Keratinocyte (primary cell): ENCODE measurements at regions not wholly inside any gene's neighbourhood (a gene's known extent, or its start where the extent isn't known, plus 50 kb on each side); places are given as distances from the start of the nearest gene placed in this dataset.

Experiments used
- DNase-seq: peaks from one replicate; pipeline ENCODE4 v3.0.0-alpha.2; 2011; ENCODE audit warnings: low read depth, missing footprints, low spot score
- FAIRE-seq: peaks from 2 replicates; lab custom pipeline; 2011; peaks lifted over from hg19 to GRCh38; lab: Jason Lieb, UNC
- H2AFZ ChIP-seq: 2 replicates; pipeline ENCODE4 v1.6.0; 2012; ENCODE audit warnings: low read length, control low read depth, inconsistent platforms; ENCODE audit not compliant: control insufficient read depth
- H3K27ac ChIP-seq: 2 replicates; pipeline ENCODE4 v1.5.1; 2011; ENCODE audit warnings: low read length; ENCODE audit not compliant: control insufficient read depth, insufficient read depth
- H3K27me3 ChIP-seq: 3 replicates; pipeline ENCODE4 v1.6.0; 2011; ENCODE audit warnings: low read length; ENCODE audit not compliant: control insufficient read depth, insufficient read depth; ENCODE audit errors: extremely low read depth
- H3K36me3 ChIP-seq, 2 experiments: 2 replicates in 1 of 2; 3 replicates in 1 of 2; pipeline ENCODE4 v1.5.1; 2011; ENCODE audit warnings: low read length in 2 of 2, mild to moderate bottlenecking in 1 of 2; ENCODE audit not compliant: control insufficient read depth in 2 of 2, insufficient read depth in 2 of 2; ENCODE audit errors: extremely low read depth in 1 of 2
- H3K4me1 ChIP-seq: 3 replicates; pipeline ENCODE4 v1.5.1; 2011; ENCODE audit warnings: low read length; ENCODE audit not compliant: control insufficient read depth, insufficient read depth; ENCODE audit errors: extremely low read depth
- H3K4me2 ChIP-seq: 3 replicates; pipeline ENCODE4 v1.6.0; 2011; ENCODE audit warnings: low read depth, low read length; ENCODE audit not compliant: control insufficient read depth, insufficient read depth; ENCODE audit errors: extremely low read depth
- H3K4me3 ChIP-seq, 3 experiments: fragments of 200-600 bp in 1 of 3; sonication (generic) in 1 of 3; 2 replicates in 2 of 3; 3 replicates in 1 of 3; pipeline ENCODE4 v1.5.1; 2011 to 2016; ENCODE audit warnings: low read length in 3 of 3, mild to moderate bottlenecking in 3 of 3, control low read depth in 2 of 3, inconsistent platforms in 1 of 3, low read depth in 1 of 3, mixed read lengths in 1 of 3, mixed run types in 1 of 3, moderate library complexity in 1 of 3; ENCODE audit not compliant: control insufficient read depth in 2 of 3, insufficient read depth in 2 of 3; ENCODE audit errors: extremely low read depth in 1 of 3
- H3K79me2 ChIP-seq: 2 replicates; pipeline ENCODE4 v1.6.0; 2012; ENCODE audit warnings: low read length; ENCODE audit not compliant: control insufficient read depth, insufficient read depth
- H3K9ac ChIP-seq: 3 replicates; pipeline ENCODE4 v1.6.0; 2011; ENCODE audit warnings: low read length; ENCODE audit not compliant: control insufficient read depth, insufficient read depth; ENCODE audit errors: extremely low read depth
- H3K9me1 ChIP-seq: 3 replicates; pipeline ENCODE4 v1.6.0; 2011; ENCODE audit warnings: low read length; ENCODE audit not compliant: control insufficient read depth, insufficient read depth; ENCODE audit errors: extremely low read depth
- H3K9me3 ChIP-seq: 2 replicates; pipeline ENCODE4 v1.5.1; 2012; ENCODE audit warnings: low read depth, low read length; ENCODE audit not compliant: control insufficient read depth
- H4K20me1 ChIP-seq: 3 replicates; pipeline ENCODE4 v1.6.0; 2011; ENCODE audit warnings: low read length; ENCODE audit not compliant: control insufficient read depth, insufficient read depth; ENCODE audit errors: extremely low read depth
- EZH2 ChIP-seq: IDR thresholded peaks from one replicate; pipeline ENCODE4 v1.6.1; 2012; ENCODE audit warnings: inconsistent platforms, mild to moderate bottlenecking, low read length, moderate library complexity
- dilution Hi-C: fragments of 300-500 bp; cut with MboI; formaldehyde crosslinking; loops from one replicate; pipeline ENCODE4 v1.7.0; 2020; ENCODE audit warnings: low sequenced_read_pairs; ENCODE audit not compliant: extremely low pct_ligation_motif_present
- TF ChIP-seq, protein P1 (sequence below), 3 experiments: IDR thresholded peaks in 1 of 3; conservative IDR thresholded peaks in 1 of 3; optimal IDR thresholded peaks in 1 of 3; 2 replicates in 2 of 3; 3 replicates in 1 of 3; pipeline versions ENCODE3 to v1.5.1; 2011; ENCODE audit warnings: low read length in 3 of 3, mild to moderate bottlenecking in 3 of 3, moderate library complexity in 2 of 3, control low read depth in 1 of 3, inconsistent platforms in 1 of 3; ENCODE audit not compliant: insufficient read depth in 2 of 3; ENCODE audit errors: extremely low read depth in 1 of 3

DNA sequence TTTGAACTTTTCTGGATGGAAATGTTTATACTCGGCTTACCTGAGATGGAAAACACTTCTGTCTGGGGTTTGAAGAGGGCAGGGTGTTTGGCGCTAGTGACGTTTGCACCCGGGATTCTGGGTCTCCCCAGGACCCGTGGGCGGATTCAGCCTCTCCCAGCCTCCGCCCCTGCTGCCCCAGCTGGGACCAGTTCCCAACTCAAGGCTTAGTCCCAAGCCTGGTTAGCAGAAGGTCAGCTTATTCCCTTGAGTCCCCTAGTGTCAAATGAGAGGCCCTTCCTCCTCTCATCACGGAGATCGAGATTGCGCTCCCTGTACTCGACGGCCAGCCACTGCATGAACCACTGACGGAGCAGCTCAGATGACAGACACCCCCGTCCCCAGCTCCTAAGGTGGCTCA is 123.2 kb downstream of the RTP5 start:
- TF ChIP-seq EZH2, result no peak
- TF ChIP-seq, protein P1, sequence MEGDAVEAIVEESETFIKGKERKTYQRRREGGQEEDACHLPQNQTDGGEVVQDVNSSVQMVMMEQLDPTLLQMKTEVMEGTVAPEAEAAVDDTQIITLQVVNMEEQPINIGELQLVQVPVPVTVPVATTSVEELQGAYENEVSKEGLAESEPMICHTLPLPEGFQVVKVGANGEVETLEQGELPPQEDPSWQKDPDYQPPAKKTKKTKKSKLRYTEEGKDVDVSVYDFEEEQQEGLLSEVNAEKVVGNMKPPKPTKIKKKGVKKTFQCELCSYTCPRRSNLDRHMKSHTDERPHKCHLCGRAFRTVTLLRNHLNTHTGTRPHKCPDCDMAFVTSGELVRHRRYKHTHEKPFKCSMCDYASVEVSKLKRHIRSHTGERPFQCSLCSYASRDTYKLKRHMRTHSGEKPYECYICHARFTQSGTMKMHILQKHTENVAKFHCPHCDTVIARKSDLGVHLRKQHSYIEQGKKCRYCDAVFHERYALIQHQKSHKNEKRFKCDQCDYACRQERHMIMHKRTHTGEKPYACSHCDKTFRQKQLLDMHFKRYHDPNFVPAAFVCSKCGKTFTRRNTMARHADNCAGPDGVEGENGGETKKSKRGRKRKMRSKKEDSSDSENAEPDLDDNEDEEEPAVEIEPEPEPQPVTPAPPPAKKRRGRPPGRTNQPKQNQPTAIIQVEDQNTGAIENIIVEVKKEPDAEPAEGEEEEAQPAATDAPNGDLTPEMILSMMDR (optimal IDR thresholded peaks at IDR 0.05 in 1 of 3, IDR thresholded peaks at IDR 0.05 in 1 of 3, conservative IDR thresholded peaks at IDR 0.05 in 1 of 3; ENCODE audit: extremely low read depth in 1 of 3, insufficient read depth in 2 of 3, low read length in 3 of 3), result no peak
- no peaks in the 10 kb centered on the region for H3K36me3 ChIP-seq
- H3K4me1 ChIP-seq, result no peaks in the 10 kb centered on the region
- dilution Hi-C loops, result no loop called here
- H3K9me1 ChIP-seq, result no peaks in the 10 kb centered on the region
- DNase-seq (no peak), FAIRE-seq (no peak)
- no peak overlapping the region for H3K4me2 ChIP-seq
- no peaks in the 10 kb centered on the region for H3K79me2 ChIP-seq
- H3K9ac ChIP-seq, result no peak overlapping the region
- H2AFZ ChIP-seq, result no peak overlapping the region
- no peak overlapping the region for H3K27ac ChIP-seq
- no peaks in the 10 kb centered on the region for H4K20me1 ChIP-seq
- H3K27me3 ChIP-seq, result no peaks in the 10 kb centered on the region
- peaks cover 9% of the 10 kb centered on the region for H3K9me3 ChIP-seq
- no peak overlapping the region for H3K4me3 ChIP-seq

DNA sequence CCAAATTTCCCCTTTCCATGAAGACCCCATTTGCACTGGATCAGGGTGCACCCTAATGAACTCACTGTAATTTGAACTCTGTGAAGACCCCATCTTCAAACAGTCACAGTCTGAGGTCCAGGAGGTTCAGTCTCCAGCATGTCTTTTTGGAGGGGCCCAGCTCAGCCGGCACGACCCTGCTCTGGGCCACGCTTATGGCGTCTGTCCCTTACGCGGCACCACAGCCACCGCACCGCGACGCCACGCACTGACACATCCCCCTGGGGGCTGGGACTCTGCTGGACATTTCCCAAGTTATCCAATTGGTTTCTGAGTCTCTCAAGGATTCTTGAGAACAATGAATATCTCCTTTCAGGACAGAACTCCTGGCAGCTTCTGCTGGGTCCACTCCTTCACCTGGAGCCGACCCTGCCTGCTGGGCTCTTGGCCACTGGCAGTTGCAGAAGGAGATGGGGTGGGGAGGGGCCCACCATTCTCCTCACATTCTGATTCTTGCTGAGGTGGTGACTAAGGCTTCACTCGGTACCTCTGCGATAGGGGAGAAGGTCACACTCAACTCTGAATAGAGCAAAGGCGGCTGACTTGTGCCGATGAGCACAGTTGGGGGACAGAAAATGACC is 124.0 kb downstream of the RTP5 start:
- Histone ChIP-seq H3K27me3 (no peaks in the 10 kb centered on the region), H4K20me1 (no peaks in the 10 kb centered on the region), H3K4me1 (no peaks in the 10 kb centered on the region), H2AFZ (no peak overlapping the region), H3K4me3 (no peak overlapping the region), H3K79me2 (no peaks in the 10 kb centered on the region), H3K9ac (no peak overlapping the region), H3K9me1 (no peaks in the 10 kb centered on the region), H3K27ac (no peak overlapping the region), H3K4me2 (no peak overlapping the region), H3K36me3 (no peaks in the 10 kb centered on the region), H3K9me3 (peaks cover 8% of the 10 kb centered on the region)
- dilution Hi-C loops, result no loop called here
- TF ChIP-seq, protein P1 (optimal IDR thresholded peaks at IDR 0.05 in 1 of 3, IDR thresholded peaks at IDR 0.05 in 1 of 3, conservative IDR thresholded peaks at IDR 0.05 in 1 of 3; ENCODE audit: extremely low read depth in 1 of 3, insufficient read depth in 2 of 3, low read length in 3 of 3), result no peak
- no peak for DNase-seq
- FAIRE-seq, result no peak
